Prostate gland (tissue), 2 donors: ENCODE measurements at regions not wholly inside any gene's neighbourhood (a gene's known extent, or its start where the extent isn't known, plus 50 kb on each side); places are given as distances from the start of the nearest gene placed in this dataset.
"Not testable (repeated sequence)": the region's sequence is repeated elsewhere in the genome, so short reads cannot be mapped to it uniquely, and the experiment has no call there.

Experiments
- DNase-seq: peaks from one replicate; pipeline ENCODE4 v3.0.0-alpha.2; 2019; ENCODE audit warnings: low spot score
- H3K27ac ChIP-seq, 2 donors: fragments of 200-600 bp; sonication (generic); 2 replicates each; pipeline ENCODE4 v1.5.1; 2017 to 2019
- H3K27me3 ChIP-seq: fragments of 200-600 bp; sonication (generic); replicated peaks from 2 replicates; pipeline ENCODE4 v1.5.1; 2019; ENCODE audit not compliant: insufficient read depth
- H3K36me3 ChIP-seq, 2 donors: fragments of 200-600 bp; sonication (generic); 1 replicate in 1 of 2; 2 replicates in 1 of 2; pipeline versions ENCODE4 v1.5.1 to v1.8.1; 2017 to 2019
- H3K4me1 ChIP-seq: fragments of 200-600 bp; sonication (generic); replicated peaks from 2 replicates; pipeline ENCODE4 v1.5.1; 2019
- H3K4me3 ChIP-seq, 2 donors: fragments of 200-600 bp; sonication (generic); 2 replicates each; pipeline ENCODE4 v1.5.1; 2017 to 2019
- H3K9me3 ChIP-seq: fragments of 200-600 bp; sonication (generic); 2 replicates; pipeline ENCODE4 v1.5.1; 2017
- CTCF ChIP-seq, 4 experiments: fragments of 200-600 bp in 2 of 4; fragments of 450-650 bp in 2 of 4; sonication (generic) in 2 of 4; IDR thresholded peaks; 1 replicate in 3 of 4; 2 replicates in 1 of 4; pipeline ENCODE4 v1.5.1; 2016 to 2019; ENCODE audit warnings: antibody characterized with exemption in 4 of 4, mild to moderate bottlenecking in 2 of 4, moderate library complexity in 2 of 4
- POLR2A ChIP-seq: fragments of 450-650 bp; IDR thresholded peaks from one replicate; pipeline ENCODE4 v1.6.1; 2016; ENCODE audit warnings: antibody characterized with exemption, mild to moderate bottlenecking
- POLR2AphosphoS5 ChIP-seq: sonication (generic); formaldehyde crosslinking; IDR thresholded peaks from one replicate; pipeline ENCODE4 v1.6.1; 2017; ENCODE audit warnings: antibody characterized with exemption
- WGBS: methylation state at CpG from one replicate; pipeline ENCODE4 v1.1.5; 2018; 5-methylcytosine and 5-hydroxymethylcytosine counted together
- intact Hi-C: fragments of 100-400 bp; cut with DNase I; formaldehyde crosslinking; loops from one replicate; pipeline ENCODE4 v1.14.2; 2022

GRCh38 chr5:36392818-36393217 is 91.1 kb upstream of the RANBP3L start:
- intact Hi-C loops: no loop called here
- H3K4me3 ChIP-seq: no peak overlapping the region
- peak overlapping the region in 1 of 2 donors; percentile 9 for H3K27ac ChIP-seq
- DNase-seq: no peak
- H3K4me1 ChIP-seq: no peaks in the 10 kb centered on the region
- no peaks in the 10 kb centered on the region for H3K9me3 ChIP-seq
- H3K27me3 ChIP-seq: no peaks in the 10 kb centered on the region
- no peak for TF ChIP-seq POLR2A
- TF ChIP-seq CTCF (IDR thresholded peaks at IDR 0.05): no peak
- TF ChIP-seq POLR2AphosphoS5: no peak
- H3K36me3 ChIP-seq: no peaks in the 10 kb centered on the region

GRCh38 chr5:36393656-36394428 is 92.1 kb upstream of the RANBP3L start:
- Histone ChIP-seq H3K9me3 (no peaks in the 10 kb centered on the region), H3K4me3 (no peak overlapping the region), H3K27ac (no peak overlapping the region), H3K27me3 (no peaks in the 10 kb centered on the region), H3K36me3 (no peaks in the 10 kb centered on the region), H3K4me1 (no peaks in the 10 kb centered on the region)
- DNase-seq: no peak
- WGBS: 93% methylated on average over 4 of the region's 4 CpGs
- intact Hi-C loops: no loop called here
- TF ChIP-seq POLR2AphosphoS5 (no peak), POLR2A (no peak), CTCF (IDR thresholded peaks at IDR 0.05) (no peak)

GRCh38 chr5:36395260-36395659 is 93.6 kb upstream of the RANBP3L start:
- intact Hi-C loops: loop anchor here (5.0 kb wide), 3 partner anchors 88 to 218 kb away; partner anchors contain the start of gene NADK2

GRCh38 chr5:36395947-36396346 is 94.2 kb upstream of the RANBP3L start:
- intact Hi-C loops: loop anchor here (5.0 kb wide), 3 partner anchors 89 to 219 kb away; partner anchors contain the start of gene NADK2
- peak overlapping the region in 1 of 2 donors; percentile 26 for H3K27ac ChIP-seq

More at GRCh38 chr5:36395260-36395659, 93.6 kb upstream of the RANBP3L start:
- H3K27me3 ChIP-seq: no peaks in the 10 kb centered on the region
- TF ChIP-seq POLR2A (no peak), POLR2AphosphoS5 (no peak), CTCF (IDR thresholded peaks at IDR 0.05) (no peak)
- H3K4me3 ChIP-seq: no peak overlapping the region
- no peak for DNase-seq
- H3K4me1 ChIP-seq: no peaks in the 10 kb centered on the region
- 92% methylated on average over 4 of the region's 4 CpGs for WGBS
- no peaks in the 10 kb centered on the region for H3K9me3 ChIP-seq
- H3K27ac ChIP-seq: no peak overlapping the region
- no peaks in the 10 kb centered on the region for H3K36me3 ChIP-seq

GRCh38 chr5:36396640-36397039 is 94.9 kb upstream of the RANBP3L start:
- Histone ChIP-seq H3K4me1 (no peaks in the 10 kb centered on the region), H3K36me3 (no peaks in the 10 kb centered on the region), H3K27me3 (no peaks in the 10 kb centered on the region), H3K9me3 (no peaks in the 10 kb centered on the region), H3K27ac (peak overlapping the region in 1 of 2 donors; percentile 26), H3K4me3 (no peak overlapping the region)
- intact Hi-C loops: loop anchor here (5.0 kb wide), 3 partner anchors 89 to 219 kb away; partner anchors contain the start of gene NADK2
- DNase-seq: no peak
- TF ChIP-seq CTCF (IDR thresholded peaks at IDR 0.05) (no peak), POLR2AphosphoS5 (peak; percentile 54)
- WGBS: 19% methylated on average over 3 of the region's 3 CpGs

More at GRCh38 chr5:36395947-36396346, 94.2 kb upstream of the RANBP3L start:
- not testable (repeated sequence) for H3K27me3 ChIP-seq, H3K4me3 ChIP-seq, H3K4me1 ChIP-seq, H3K36me3 ChIP-seq, DNase-seq, H3K9me3 ChIP-seq
- 78% methylated on average over 12 of the region's 12 CpGs for WGBS
